ENCODE measurements at regions not wholly inside any gene's neighbourhood (a gene's known extent, or its start where the extent isn't known, plus 50 kb on each side); places are given as distances from the start of the nearest gene placed in this dataset.

- TF ChIP-seq GATA2 (IDR thresholded peaks at IDR 0.05; ENCODE audit: low read depth, low read length) (no peak), GATA3 (IDR thresholded peaks at IDR 0.05; ENCODE audit: low read depth, low read length) (no peak)
These were observed 95.6 kb upstream of the LIPC start for GRCh38 chr15:58336161-58336560.
